HCT116 (cell line): ENCODE measurements at regions not wholly inside any gene's neighbourhood (a gene's known extent, or its start where the extent isn't known, plus 50 kb on each side); places are given as distances from the start of the nearest gene placed in this dataset.

ENCODE experiments used
- ATAC-seq: fragments of 200-7000 bp; cut with Tn5 transposase; 2 replicates; pipeline ENCODE4 v1.9.1; 2020; ENCODE audit warnings: mild to moderate bottlenecking, moderate library complexity
- BruUV-seq: library from RNA; stranded (reverse); fragments of 400-500 nt; replicated peaks from 2 replicates; lab custom pipeline; 2021; lab: Mats Ljungman, UMichigan
- CTCF ChIA-PET: fragments of 300-600 bp; sonication (Branson Sonifier 250); formaldehyde crosslinking; loops from one replicate; lab custom pipeline; 2021; ENCODE audit warnings: antibody characterized with exemption; lab: Charles Lee
- POLR2A ChIA-PET: fragments of 300-600, 350-600 bp; sonication (Branson Sonifier 250); formaldehyde crosslinking; loops from one replicate; lab custom pipeline; 2021; ENCODE audit warnings: antibody characterized with exemption; lab: Charles Lee
- RAD21 ChIA-PET, 2 experiments: fragments of 300-600 bp; sonication (Branson Sonifier 250); formaldehyde crosslinking; loops; one replicate each; lab custom pipeline; 2023; ENCODE audit warnings: low total read pairs in 2 of 2; ENCODE audit not compliant: uncharacterized antibody in 2 of 2, unreplicated experiment in 2 of 2, low non-redundant PET in 1 of 2; lab: Charles Lee
- DNase-seq: peaks from one replicate; pipeline ENCODE4 v3.0.0-alpha.2; 2010; ENCODE audit warnings: low read depth, low spot score
- H2AFZ ChIP-seq: fragments of 200-600 bp; shearing (Covaris generic), sonication (generic); 2 replicates; pipeline ENCODE4 v1.6.1; 2017; ENCODE audit warnings: low read depth, mixed run types, mixed read lengths, antibody characterized with exemption, low read length; ENCODE audit not compliant: poor library complexity, severe bottlenecking
- H3K27ac ChIP-seq: 2 replicates; pipeline ENCODE4 v1.5.1; 2012; ENCODE audit warnings: low read depth, low read length
- H3K27me3 ChIP-seq: fragments of 200-600 bp; sonication (generic); 2 replicates; pipeline ENCODE4 v1.6.1; 2016; ENCODE audit warnings: mixed run types, low read length, mixed read lengths; ENCODE audit not compliant: insufficient read depth
- H3K36me3 ChIP-seq, 2 experiments: fragments of 200-500 bp in 1 of 2; fragments of 200-600 bp in 1 of 2; sonication (Bioruptor generic) in 1 of 2; sonication (generic) in 1 of 2; 2 replicates each; pipeline versions ENCODE4 v1.5.1 to v1.6.1; 2014 to 2016; ENCODE audit warnings: low read length in 2 of 2, inconsistent platforms in 1 of 2, mixed read lengths in 1 of 2, mixed run types in 1 of 2; ENCODE audit not compliant: insufficient read depth in 2 of 2, control insufficient read depth in 1 of 2
- H3K4me1 ChIP-seq, 2 experiments: fragments of 200-600 bp in 1 of 2; sonication (generic) in 1 of 2; 2 replicates each; pipeline versions ENCODE4 v1.5.1 to v1.6.1; 2012 to 2017; ENCODE audit warnings: low read length in 2 of 2, inconsistent platforms in 1 of 2, mild to moderate bottlenecking in 1 of 2, mixed read lengths in 1 of 2, mixed run types in 1 of 2, moderate library complexity in 1 of 2; ENCODE audit not compliant: insufficient read depth in 2 of 2, control insufficient read depth in 1 of 2
- H3K4me2 ChIP-seq: fragments of 200-600 bp; sonication (generic); 2 replicates; pipeline ENCODE4 v1.6.1; 2017; ENCODE audit warnings: mixed run types, low read length, mixed read lengths
- H3K4me3 ChIP-seq, 2 experiments: fragments of 200-600 bp in 1 of 2; sonication (generic) in 1 of 2; replicated peaks in 1 of 2; 2 replicates each; pipeline ENCODE4 v1.5.1; 2011 to 2016; ENCODE audit warnings: low read length in 2 of 2, control low read depth in 1 of 2, low read depth in 1 of 2, mild to moderate bottlenecking in 1 of 2, mixed read lengths in 1 of 2, mixed run types in 1 of 2
- H3K79me2 ChIP-seq: fragments of 200-600 bp; sonication (generic); 2 replicates; pipeline ENCODE4 v1.6.1; 2017; ENCODE audit warnings: mild to moderate bottlenecking, mixed run types, low read length, moderate library complexity, mixed read lengths; ENCODE audit not compliant: insufficient read depth
- H3K9ac ChIP-seq: fragments of 200-600 bp; sonication (generic); 2 replicates; pipeline ENCODE4 v1.6.1; 2016; ENCODE audit warnings: low read length, mixed read lengths
- H3K9me2 ChIP-seq: fragments of 200-600 bp; sonication (generic), shearing (Covaris generic); 2 replicates; pipeline ENCODE4 v1.6.1; 2017; ENCODE audit warnings: mixed run types, mild to moderate bottlenecking, moderate library complexity; ENCODE audit not compliant: insufficient read depth
- H3K9me3 ChIP-seq, 2 experiments: fragments of 200-500 bp in 1 of 2; fragments of 200-600 bp in 1 of 2; sonication (Bioruptor generic) in 1 of 2; sonication (generic) in 1 of 2; 2 replicates each; pipeline ENCODE4 v1.6.1; 2014 to 2017; ENCODE audit warnings: low read length in 2 of 2, mixed read lengths in 2 of 2, inconsistent platforms in 1 of 2, low read depth in 1 of 2, mild to moderate bottlenecking in 1 of 2, mixed run types in 1 of 2, moderate library complexity in 1 of 2; ENCODE audit not compliant: control insufficient read depth in 1 of 2, insufficient read depth in 1 of 2
- H4K20me1 ChIP-seq: fragments of 200-600 bp; sonication (generic), shearing (Covaris generic); 2 replicates; pipeline ENCODE4 v1.6.1; 2017; ENCODE audit warnings: mixed run types, mild to moderate bottlenecking, moderate library complexity; ENCODE audit not compliant: insufficient read depth
- EGR1 ChIP-seq: IDR thresholded peaks from 2 replicates; pipeline ENCODE4 v1.6.1; 2012; ENCODE audit warnings: low read depth
- ELF1 ChIP-seq: IDR thresholded peaks from 2 replicates; pipeline ENCODE4 v1.6.1; 2012; ENCODE audit warnings: low read depth, borderline replicate concordance
- EZH2phosphoT487 ChIP-seq: fragments of 200-600 bp; IDR thresholded peaks from 2 replicates; pipeline ENCODE4 v1.6.1; 2018; ENCODE audit warnings: antibody characterized with exemption, borderline replicate concordance
- POLR2A ChIP-seq: IDR thresholded peaks from 2 replicates; pipeline ENCODE4 v1.7.0; 2011; ENCODE audit warnings: borderline replicate concordance; ENCODE audit not compliant: insufficient read depth, insufficient read length; ENCODE audit errors: extremely low read depth
- POLR2AphosphoS5 ChIP-seq: IDR thresholded peaks from 2 replicates; pipeline ENCODE4 v1.6.1; 2011; ENCODE audit warnings: mild to moderate bottlenecking, low read depth, low read length, moderate library complexity
- RAD21 ChIP-seq: IDR thresholded peaks from 2 replicates; pipeline ENCODE4 v1.6.1; 2012; ENCODE audit warnings: low read depth, mild to moderate bottlenecking
- SIN3A ChIP-seq: IDR thresholded peaks from 2 replicates; pipeline ENCODE4 v1.6.1; 2012; ENCODE audit warnings: low read depth
- SP1 ChIP-seq: IDR thresholded peaks from 2 replicates; pipeline ENCODE4 v1.6.1; 2012; ENCODE audit warnings: low read depth
- SRF ChIP-seq: IDR thresholded peaks from 2 replicates; pipeline ENCODE4 v1.6.1; 2012; ENCODE audit warnings: low read depth
- TCF7L2 ChIP-seq: IDR thresholded peaks from 2 replicates; pipeline ENCODE4 v1.7.0; 2011; ENCODE audit warnings: borderline replicate concordance, inconsistent platforms; ENCODE audit not compliant: insufficient read depth, insufficient read length; ENCODE audit errors: extremely low read depth
- ZNF274 ChIP-seq: fragments of 200-500 bp; sonication (Bioruptor generic); IDR thresholded peaks from 2 replicates; pipeline ENCODE4 v1.6.1; 2014; ENCODE audit warnings: mild to moderate bottlenecking, low read depth, low read length, inconsistent platforms
- intact Hi-C: fragments of 100-400 bp; cut with micrococcal nuclease; formaldehyde crosslinking; loops from 2 replicates; pipeline ENCODE4 v1.10.0; 2022
- TF ChIP-seq, protein P1 (sequence below): IDR thresholded peaks from 2 replicates; pipeline ENCODE4 v1.6.1; 2011; ENCODE audit warnings: mild to moderate bottlenecking, low read length, moderate library complexity; ENCODE audit not compliant: insufficient replicate concordance; ENCODE audit errors: extremely low read depth
- TF ChIP-seq, protein P2 (sequence below): IDR thresholded peaks from 2 replicates; pipeline ENCODE4 v1.6.1; 2012

DNA sequence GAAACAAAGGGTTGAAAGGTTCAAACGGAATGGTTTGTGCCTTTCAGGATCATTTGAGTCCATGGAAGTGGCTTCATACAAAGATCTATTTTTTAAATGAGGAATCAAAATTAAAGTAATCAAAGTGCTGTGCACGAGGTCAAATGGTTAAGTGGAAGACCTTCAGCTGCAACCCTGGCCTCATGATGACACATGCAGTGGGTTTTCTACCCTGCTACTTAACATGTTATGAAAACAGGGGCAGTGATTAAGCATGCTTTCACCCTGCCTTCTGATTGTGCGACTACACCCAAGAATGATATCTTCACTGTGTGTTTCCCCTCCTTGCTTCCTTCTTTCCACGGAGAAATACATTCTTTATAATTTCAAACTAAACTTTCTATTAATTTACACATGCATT is 604.2 kb downstream of the LRRIQ3 start:
- Histone ChIP-seq H3K4me3 (no peak overlapping the region), H3K79me2 (no peaks in the 10 kb centered on the region), H3K36me3 (no peaks in the 10 kb centered on the region), H4K20me1 (no peaks in the 10 kb centered on the region), H3K9me2 (no peaks in the 10 kb centered on the region), H3K9ac (no peak overlapping the region)
- RAD21 ChIA-PET, result no interaction called here
- no TSS peak for BruUV-seq
- CTCF ChIA-PET, result no interaction called here
- intact Hi-C loops, result no loop called here
- ATAC-seq, result no peak
- no peak for TF ChIP-seq SP1
- TF ChIP-seq, protein P1, sequence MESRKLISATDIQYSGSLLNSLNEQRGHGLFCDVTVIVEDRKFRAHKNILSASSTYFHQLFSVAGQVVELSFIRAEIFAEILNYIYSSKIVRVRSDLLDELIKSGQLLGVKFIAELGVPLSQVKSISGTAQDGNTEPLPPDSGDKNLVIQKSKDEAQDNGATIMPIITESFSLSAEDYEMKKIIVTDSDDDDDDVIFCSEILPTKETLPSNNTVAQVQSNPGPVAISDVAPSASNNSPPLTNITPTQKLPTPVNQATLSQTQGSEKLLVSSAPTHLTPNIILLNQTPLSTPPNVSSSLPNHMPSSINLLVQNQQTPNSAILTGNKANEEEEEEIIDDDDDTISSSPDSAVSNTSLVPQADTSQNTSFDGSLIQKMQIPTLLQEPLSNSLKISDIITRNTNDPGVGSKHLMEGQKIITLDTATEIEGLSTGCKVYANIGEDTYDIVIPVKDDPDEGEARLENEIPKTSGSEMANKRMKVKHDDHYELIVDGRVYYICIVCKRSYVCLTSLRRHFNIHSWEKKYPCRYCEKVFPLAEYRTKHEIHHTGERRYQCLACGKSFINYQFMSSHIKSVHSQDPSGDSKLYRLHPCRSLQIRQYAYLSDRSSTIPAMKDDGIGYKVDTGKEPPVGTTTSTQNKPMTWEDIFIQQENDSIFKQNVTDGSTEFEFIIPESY, result no peak
- TF ChIP-seq, protein P2, sequence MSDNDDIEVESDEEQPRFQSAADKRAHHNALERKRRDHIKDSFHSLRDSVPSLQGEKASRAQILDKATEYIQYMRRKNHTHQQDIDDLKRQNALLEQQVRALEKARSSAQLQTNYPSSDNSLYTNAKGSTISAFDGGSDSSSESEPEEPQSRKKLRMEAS, result no peak
- no peak for TF ChIP-seq RAD21
- no peak for TF ChIP-seq POLR2A
- no peak for TF ChIP-seq SRF
- TF ChIP-seq POLR2AphosphoS5, result no peak
- TF ChIP-seq, all 23 proteins: peak for 0
- Histone ChIP-seq H3K27me3 (no peaks in the 10 kb centered on the region), H3K4me1 (no peaks in the 10 kb centered on the region), H2AFZ (no peak overlapping the region), H3K9me3 (peaks cover 10 to 14% of the 10 kb centered on the region in 2 experiments; a peak in 2 of 4 replicates), H3K4me2 (no peak overlapping the region), H3K27ac (no peak overlapping the region)
- POLR2A ChIA-PET, result no interaction called here
- DNase-seq, result no peak

DNA sequence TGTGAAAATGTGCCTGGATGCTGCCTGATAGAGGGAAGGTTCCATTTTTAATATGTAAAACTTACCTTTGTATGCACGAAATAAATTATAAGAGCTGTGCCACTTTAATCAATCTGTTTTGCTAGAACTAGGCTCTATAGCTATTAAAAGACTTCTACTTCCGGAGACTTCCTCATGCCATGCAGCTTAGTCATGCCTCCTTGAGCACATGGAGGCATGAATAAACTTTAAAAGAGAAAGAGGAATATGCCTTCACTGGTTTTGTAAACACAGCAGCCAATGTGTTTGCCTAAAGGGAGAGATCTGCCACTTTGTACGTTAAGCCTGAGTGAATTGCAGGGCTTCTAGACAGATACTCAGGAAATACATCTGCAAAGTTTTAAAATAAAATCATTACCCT is 604.6 kb downstream of the LRRIQ3 start:
- DNase-seq (no peak), ATAC-seq (no peak)
- ChIA-PET RAD21 (no interaction called here), CTCF (no interaction called here), POLR2A (no interaction called here)
- H2AFZ ChIP-seq, result no peak overlapping the region
- H3K27me3 ChIP-seq, result no peaks in the 10 kb centered on the region
- H3K4me1 ChIP-seq, result no peaks in the 10 kb centered on the region
- H3K9ac ChIP-seq, result no peak overlapping the region
- H3K4me2 ChIP-seq, result no peak overlapping the region
- no peaks in the 10 kb centered on the region for H3K36me3 ChIP-seq
- TF ChIP-seq TCF7L2 (peak; percentile 28), EZH2phosphoT487 (no peak), ZNF274 (no peak), POLR2AphosphoS5 (no peak), ELF1 (no peak), RAD21 (no peak), SIN3A (no peak), EGR1 (no peak)
- no TSS peak for BruUV-seq
- H3K27ac ChIP-seq, result no peak overlapping the region
- no peaks in the 10 kb centered on the region for H3K9me2 ChIP-seq
- intact Hi-C loops, result no loop called here
- no peak overlapping the region for H3K4me3 ChIP-seq
- H3K9me3 ChIP-seq, result peaks cover 10 to 14% of the 10 kb centered on the region in 2 experiments; a peak in 2 of 4 replicates
- no peaks in the 10 kb centered on the region for H3K79me2 ChIP-seq
- no peaks in the 10 kb centered on the region for H4K20me1 ChIP-seq
